T-helper 22 cell (primary cell): ENCODE measurements at regions not wholly inside any gene's neighbourhood (a gene's known extent, or its start where the extent isn't known, plus 50 kb on each side); places are given as distances from the start of the nearest gene placed in this dataset.

Experiments
- DNase-seq: peaks from one replicate; pipeline ENCODE4 v3.0.0-alpha.2; 2020; ENCODE audit warnings: low read depth

- no peak for DNase-seq
These were observed 77.7 kb upstream of the SOX6 start for GRCh38 chr11:16434036-16434435.

GRCh38 chr11:16430674-16431073 lies 74.3 kb upstream of the SOX6 start:
- no peak for DNase-seq

- no peak for DNase-seq
These were observed 65.5 kb upstream of the SOX6 start for GRCh38 chr11:16421826-16422225.

GRCh38 chr11:16418428-16419097 lies 62.2 kb upstream of the SOX6 start:
- DNase-seq, result no peak

- DNase-seq, result no peak
These were observed 56.3 kb upstream of the SOX6 start for GRCh38 chr11:16412525-16413172.

GRCh38 chr11:16410479-16410878 lies 54.1 kb upstream of the SOX6 start:
- DNase-seq, result no peak

- no peak for DNase-seq
These were observed 52.3 kb upstream of the SOX6 start for GRCh38 chr11:16408619-16409018.

- DNase-seq, result no peak
These were observed 49.9 kb upstream of the SOX6 start for GRCh38 chr11:16406226-16406625.
